Neural progenitor cell (in vitro differentiated cells): ENCODE measurements at regions not wholly inside any gene's neighbourhood (a gene's known extent, or its start where the extent isn't known, plus 50 kb on each side); places are given as distances from the start of the nearest gene placed in this dataset.

Experiments used
- EZH2 ChIP-seq: fragments of 200-600 bp; sonication (generic); IDR thresholded peaks from 2 replicates; pipeline ENCODE4 v1.6.1; 2017; ENCODE audit warnings: antibody characterized with exemption, mild to moderate bottlenecking, moderate library complexity
- TF ChIP-seq, protein P1 (sequence below): fragments of 200-600 bp; sonication (generic); IDR thresholded peaks from 2 replicates; pipeline ENCODE4 v1.5.1; 2017; ENCODE audit warnings: antibody characterized with exemption, mild to moderate bottlenecking

DNA sequence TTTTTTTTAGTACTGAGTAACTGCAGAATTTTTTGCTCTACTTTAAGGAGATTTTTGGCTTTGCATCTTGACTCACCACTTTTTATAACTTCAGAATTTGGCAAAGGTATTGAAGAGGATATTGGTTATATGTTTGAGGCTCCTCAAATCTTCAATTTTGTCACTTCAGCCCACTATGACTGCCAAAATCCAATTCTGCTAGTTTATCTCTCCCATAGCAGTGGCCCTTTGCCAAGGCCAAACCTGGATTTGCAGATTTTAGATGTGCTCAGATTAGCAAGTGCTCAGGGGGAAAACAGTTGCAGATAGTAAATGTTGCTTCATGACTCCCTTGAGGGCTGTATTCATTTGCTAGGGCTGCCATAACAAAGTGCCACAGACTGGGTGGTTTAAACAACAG lies 427.5 kb downstream of the ADRA2A start:
- TF ChIP-seq, protein P1, sequence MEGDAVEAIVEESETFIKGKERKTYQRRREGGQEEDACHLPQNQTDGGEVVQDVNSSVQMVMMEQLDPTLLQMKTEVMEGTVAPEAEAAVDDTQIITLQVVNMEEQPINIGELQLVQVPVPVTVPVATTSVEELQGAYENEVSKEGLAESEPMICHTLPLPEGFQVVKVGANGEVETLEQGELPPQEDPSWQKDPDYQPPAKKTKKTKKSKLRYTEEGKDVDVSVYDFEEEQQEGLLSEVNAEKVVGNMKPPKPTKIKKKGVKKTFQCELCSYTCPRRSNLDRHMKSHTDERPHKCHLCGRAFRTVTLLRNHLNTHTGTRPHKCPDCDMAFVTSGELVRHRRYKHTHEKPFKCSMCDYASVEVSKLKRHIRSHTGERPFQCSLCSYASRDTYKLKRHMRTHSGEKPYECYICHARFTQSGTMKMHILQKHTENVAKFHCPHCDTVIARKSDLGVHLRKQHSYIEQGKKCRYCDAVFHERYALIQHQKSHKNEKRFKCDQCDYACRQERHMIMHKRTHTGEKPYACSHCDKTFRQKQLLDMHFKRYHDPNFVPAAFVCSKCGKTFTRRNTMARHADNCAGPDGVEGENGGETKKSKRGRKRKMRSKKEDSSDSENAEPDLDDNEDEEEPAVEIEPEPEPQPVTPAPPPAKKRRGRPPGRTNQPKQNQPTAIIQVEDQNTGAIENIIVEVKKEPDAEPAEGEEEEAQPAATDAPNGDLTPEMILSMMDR, result no peak
- TF ChIP-seq EZH2, result no peak
